ENCODE measurements at regions not wholly inside any gene's neighbourhood (a gene's known extent, or its start where the extent isn't known, plus 50 kb on each side); places are given as distances from the start of the nearest gene placed in this dataset.

DNA sequence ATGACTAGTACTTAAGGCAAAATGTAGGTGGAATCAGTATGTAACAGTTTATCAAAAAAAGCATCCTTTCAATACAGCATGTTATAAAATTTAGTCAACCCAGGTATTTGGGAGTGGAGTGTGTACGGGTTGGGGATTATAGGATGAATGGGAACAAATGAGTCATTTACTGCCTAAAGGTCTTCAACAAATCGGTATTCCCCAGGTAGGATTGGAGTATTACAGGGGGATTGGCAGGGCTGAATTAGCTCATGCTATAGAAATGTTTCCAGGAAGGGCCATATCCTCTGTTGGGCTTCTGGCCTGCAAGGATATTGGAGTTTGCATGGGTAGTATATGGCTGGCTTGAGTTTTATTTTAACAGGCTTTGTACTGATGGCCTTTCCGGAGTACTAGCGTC, 723.7 kb downstream of the SORCS1 start:
- no peak for TF ChIP-seq POLR2A (IDR thresholded peaks at IDR 0.05; ENCODE audit: control extremely low read depth in 1 of 2, low read depth in 2 of 2, low read length in 2 of 2)
- no peak for TF ChIP-seq CBX5 (IDR thresholded peaks at IDR 0.05; ENCODE audit: low read depth, low read length)
- TF ChIP-seq SIRT6 (IDR thresholded peaks at IDR 0.05; ENCODE audit: low read length) = no peak
- TF ChIP-seq SRF (IDR thresholded peaks at IDR 0.05; ENCODE audit: low read depth, low read length) = no peak
- no peak for TF ChIP-seq EZH2 (IDR thresholded peaks at IDR 0.05; ENCODE audit: low read depth, low read length, severe bottlenecking)
- no peak for TF ChIP-seq CTCF (IDR thresholded peaks at IDR 0.05; ENCODE audit: control extremely low read depth in 1 of 3, insufficient read depth in 1 of 3, low read depth in 1 of 3, low read length in 3 of 3)
- TF ChIP-seq JUN (IDR thresholded peaks at IDR 0.05; ENCODE audit: low read depth, low read length) = no peak
- TF ChIP-seq TBP (IDR thresholded peaks at IDR 0.05; ENCODE audit: low read depth, low read length) = no peak
- no peak for TF ChIP-seq RAD21 (IDR thresholded peaks at IDR 0.05 in 1 of 2, conservative IDR thresholded peaks at IDR 0.05 in 1 of 2; ENCODE audit: low read depth in 2 of 2, low read length in 2 of 2)
- no peak for TF ChIP-seq EGR1 (IDR thresholded peaks at IDR 0.05; ENCODE audit: borderline replicate concordance, low read depth, low read length)
- TF ChIP-seq YY1 (IDR thresholded peaks at IDR 0.05; ENCODE audit: low read depth, low read length) = no peak
- no peak for TF ChIP-seq MAFK (IDR thresholded peaks at IDR 0.05; ENCODE audit: low read depth, low read length)
